ENCODE measurements at regions not wholly inside any gene's neighbourhood (a gene's known extent, or its start where the extent isn't known, plus 50 kb on each side); places are given as distances from the start of the nearest gene placed in this dataset.

DNA sequence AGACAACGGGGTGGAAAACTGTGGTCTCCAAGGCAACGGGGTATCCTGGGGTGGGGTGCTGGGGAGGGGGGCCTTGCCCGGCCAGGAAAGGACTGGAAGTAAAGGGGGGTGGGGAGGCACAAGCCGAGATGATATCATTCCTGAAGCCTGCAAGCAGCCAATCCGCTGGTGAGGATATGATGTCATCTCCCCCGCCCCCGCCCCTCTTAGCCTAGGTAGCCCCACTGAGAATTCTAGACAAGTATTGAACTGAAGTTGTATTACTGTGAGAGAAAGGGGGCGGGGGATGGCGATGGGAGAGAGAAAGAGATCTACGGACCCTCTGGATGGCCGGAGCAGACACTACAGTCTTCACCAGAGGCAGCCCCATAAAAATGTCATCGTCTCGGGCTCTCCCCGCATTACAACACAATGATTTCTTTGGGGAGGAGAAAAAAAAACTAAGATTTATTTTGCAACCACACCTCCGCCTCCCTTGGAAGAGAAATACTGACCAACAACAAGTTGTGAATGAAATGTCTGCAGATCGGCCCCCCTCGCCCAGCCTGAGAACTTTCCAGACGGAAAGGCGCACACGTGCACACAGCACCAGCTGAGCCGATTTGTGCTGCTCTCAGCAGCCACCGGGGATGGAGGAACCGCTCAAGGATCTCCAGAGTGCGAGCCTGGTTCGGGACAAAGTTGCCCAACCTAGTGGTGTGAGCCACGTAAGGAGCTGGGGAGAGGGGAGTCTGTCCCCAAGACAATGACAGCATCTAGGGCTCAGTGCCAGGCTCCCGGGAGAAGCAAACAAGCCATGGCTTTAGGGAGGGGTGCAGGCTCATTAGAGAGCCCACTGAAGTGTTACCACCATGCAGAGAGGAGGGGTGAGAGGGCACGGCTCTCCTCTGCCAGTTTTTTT, 222.1 kb downstream of the SOX9 start:
- peaks cover 8% of the 10 kb centered on the region for H3K9me3 Mint-ChIP-seq

DNA sequence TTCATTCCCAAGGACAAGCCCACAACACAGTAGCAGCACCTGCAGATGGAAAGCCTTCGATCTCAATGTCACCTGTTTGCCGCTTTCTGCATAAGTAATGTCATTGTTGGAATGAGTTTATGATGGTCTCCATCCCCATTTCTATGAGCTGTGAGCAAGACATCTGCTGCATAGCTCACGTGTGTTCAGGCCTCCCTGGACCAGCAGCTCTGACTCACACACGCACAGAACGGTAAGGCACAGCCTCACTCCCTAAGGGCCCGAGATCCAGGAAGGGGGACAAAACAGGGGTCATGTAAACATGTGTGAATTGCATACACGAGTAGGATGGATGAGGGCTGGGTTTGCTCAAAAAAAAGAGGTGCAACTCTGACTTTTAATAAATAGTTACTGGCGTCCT, 223.1 kb downstream of the SOX9 start:
- H3K27me3 ChIP-seq (ENCODE audit: control insufficient read depth, insufficient read depth, low read length, poor library complexity, severe bottlenecking), result peaks cover 96% of the 10 kb centered on the region
- WGBS, 2 experiments (ENCODE audit: insufficient coverage in 1 of 2, insufficient read length in 1 of 2), result 77 to 88% methylated on average over 5 to 8 of the region's 8 CpGs
- no peak overlapping the region for H3K27ac ChIP-seq (ENCODE audit: low read depth, low read length)
- no peaks in the 10 kb centered on the region for H3K36me3 ChIP-seq (ENCODE audit: control insufficient read depth, insufficient read depth, low read length)
- Mint-ChIP-seq H3K27me3 (ENCODE audit: insufficient read depth) (peaks cover 98% of the 10 kb centered on the region), H3K4me1 (peaks cover 7% of the 10 kb centered on the region), H3K36me3 (ENCODE audit: low read depth) (no peaks in the 10 kb centered on the region), H3K4me3 (no peak overlapping the region), H3K9me3 (peaks cover 10% of the 10 kb centered on the region), H3K27ac (no peak overlapping the region)
- TF ChIP-seq, protein P1, sequence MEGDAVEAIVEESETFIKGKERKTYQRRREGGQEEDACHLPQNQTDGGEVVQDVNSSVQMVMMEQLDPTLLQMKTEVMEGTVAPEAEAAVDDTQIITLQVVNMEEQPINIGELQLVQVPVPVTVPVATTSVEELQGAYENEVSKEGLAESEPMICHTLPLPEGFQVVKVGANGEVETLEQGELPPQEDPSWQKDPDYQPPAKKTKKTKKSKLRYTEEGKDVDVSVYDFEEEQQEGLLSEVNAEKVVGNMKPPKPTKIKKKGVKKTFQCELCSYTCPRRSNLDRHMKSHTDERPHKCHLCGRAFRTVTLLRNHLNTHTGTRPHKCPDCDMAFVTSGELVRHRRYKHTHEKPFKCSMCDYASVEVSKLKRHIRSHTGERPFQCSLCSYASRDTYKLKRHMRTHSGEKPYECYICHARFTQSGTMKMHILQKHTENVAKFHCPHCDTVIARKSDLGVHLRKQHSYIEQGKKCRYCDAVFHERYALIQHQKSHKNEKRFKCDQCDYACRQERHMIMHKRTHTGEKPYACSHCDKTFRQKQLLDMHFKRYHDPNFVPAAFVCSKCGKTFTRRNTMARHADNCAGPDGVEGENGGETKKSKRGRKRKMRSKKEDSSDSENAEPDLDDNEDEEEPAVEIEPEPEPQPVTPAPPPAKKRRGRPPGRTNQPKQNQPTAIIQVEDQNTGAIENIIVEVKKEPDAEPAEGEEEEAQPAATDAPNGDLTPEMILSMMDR (conservative IDR thresholded peaks at IDR 0.05), result no peak
- H3K9me3 ChIP-seq (ENCODE audit: control insufficient read depth, low read length), result peaks cover 18% of the 10 kb centered on the region
- H3K4me1 ChIP-seq (ENCODE audit: control insufficient read depth, insufficient read depth, low read length), result no peaks in the 10 kb centered on the region
- no peak for DNase-seq
- H3K4me3 ChIP-seq (ENCODE audit: low read length), result no peak overlapping the region
- no peak overlapping the region for H3K9ac ChIP-seq (ENCODE audit: extremely low read depth, low read length, poor library complexity, severe bottlenecking)

More for the DNA sequence above, 222.1 kb downstream of the SOX9 start:
- Mint-ChIP-seq H3K27ac (no peak overlapping the region), H3K27me3 (ENCODE audit: insufficient read depth) (peaks cover 99% of the 10 kb centered on the region), H3K4me1 (peaks cover 11% of the 10 kb centered on the region), H3K36me3 (ENCODE audit: low read depth) (no peaks in the 10 kb centered on the region), H3K4me3 (no peak overlapping the region)
- Histone ChIP-seq H3K36me3 (ENCODE audit: control insufficient read depth, insufficient read depth, low read length) (no peaks in the 10 kb centered on the region), H3K9ac (ENCODE audit: extremely low read depth, low read length, poor library complexity, severe bottlenecking) (no peak overlapping the region), H3K4me1 (ENCODE audit: control insufficient read depth, insufficient read depth, low read length) (no peaks in the 10 kb centered on the region), H3K4me3 (ENCODE audit: low read length) (no peak overlapping the region), H3K9me3 (ENCODE audit: control insufficient read depth, low read length) (peaks cover 18% of the 10 kb centered on the region), H3K27ac (ENCODE audit: low read depth, low read length) (peak overlapping the region; percentile 94), H3K27me3 (ENCODE audit: control insufficient read depth, insufficient read depth, low read length, poor library complexity, severe bottlenecking) (peaks cover 96% of the 10 kb centered on the region)
- 86 to 91% methylated on average over 16 to 28 of the region's 28 CpGs for WGBS, 2 experiments (ENCODE audit: insufficient coverage in 1 of 2, insufficient read length in 1 of 2)
- TF ChIP-seq, protein P1 (conservative IDR thresholded peaks at IDR 0.05), result no peak
- no peak for DNase-seq

DNA sequence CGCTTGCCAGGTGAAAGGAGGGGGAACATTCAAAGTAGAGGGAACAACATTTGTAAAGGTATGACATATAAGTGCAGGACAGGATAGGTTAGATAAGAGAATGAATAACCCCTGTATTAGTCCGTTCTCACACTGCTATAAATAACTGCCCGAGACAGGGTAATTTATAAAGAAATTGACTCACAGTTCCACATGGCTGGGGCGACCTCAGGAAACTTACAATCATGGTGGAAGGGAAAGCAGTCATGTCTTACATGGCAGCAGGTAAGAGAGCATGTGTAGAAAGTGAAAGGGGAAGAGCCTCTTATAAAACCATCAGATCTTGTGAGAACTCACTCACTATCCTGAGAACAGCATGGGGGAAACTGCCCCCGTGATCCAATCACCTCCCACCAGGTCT, 223.8 kb downstream of the SOX9 start:
- Histone ChIP-seq H3K27ac (ENCODE audit: low read depth, low read length) (no peak overlapping the region), H3K4me3 (ENCODE audit: low read length) (no peak overlapping the region), H3K36me3 (ENCODE audit: control insufficient read depth, insufficient read depth, low read length) (no peaks in the 10 kb centered on the region), H3K27me3 (ENCODE audit: control insufficient read depth, insufficient read depth, low read length, poor library complexity, severe bottlenecking) (peaks cover 96% of the 10 kb centered on the region), H3K9ac (ENCODE audit: extremely low read depth, low read length, poor library complexity, severe bottlenecking) (no peak overlapping the region), H3K9me3 (ENCODE audit: control insufficient read depth, low read length) (peaks cover 18% of the 10 kb centered on the region), H3K4me1 (ENCODE audit: control insufficient read depth, insufficient read depth, low read length) (no peaks in the 10 kb centered on the region)
- Mint-ChIP-seq H3K36me3 (ENCODE audit: low read depth) (no peaks in the 10 kb centered on the region), H3K27ac (no peak overlapping the region), H3K4me1 (peaks cover 5% of the 10 kb centered on the region), H3K4me3 (no peak overlapping the region), H3K9me3 (peaks cover 10% of the 10 kb centered on the region), H3K27me3 (ENCODE audit: insufficient read depth) (peaks cover 98% of the 10 kb centered on the region)
- TF ChIP-seq, protein P1 (conservative IDR thresholded peaks at IDR 0.05), result no peak
- DNase-seq, result no peak
- 82 to 100% methylated on average over 4 to 5 of the region's 5 CpGs for WGBS, 2 experiments (ENCODE audit: insufficient coverage in 1 of 2, insufficient read length in 1 of 2)

Measured in endodermal cell (in vitro differentiated cells).